ENCODE measurements at regions not wholly inside any gene's neighbourhood (a gene's known extent, or its start where the extent isn't known, plus 50 kb on each side); places are given as distances from the start of the nearest gene placed in this dataset.
A peak's percentile ranks its signal among the peaks of the same experiment; 100 is the strongest.

GRCh38 chr22:48578138-48579042 lies 1249.3 kb downstream of the BRD1 start:
- WGBS (ENCODE audit: insufficient coverage): 86% methylated on average over 24 of the region's 24 CpGs
- no peaks in the 10 kb centered on the region for H3K4me1 Mint-ChIP-seq
- no peaks in the 10 kb centered on the region for H3K4me1 ChIP-seq (ENCODE audit: control insufficient read depth, insufficient read depth, low read length)
- peaks cover 3% of the 10 kb centered on the region for H3K27me3 ChIP-seq (ENCODE audit: control insufficient read depth, insufficient read depth, low read length)
- no peaks in the 10 kb centered on the region for H3K36me3 ChIP-seq (ENCODE audit: control insufficient read depth, insufficient read depth, low read length)
- no peak for ATAC-seq
- no peak for DNase-seq
- intact Hi-C loops (cut with micrococcal nuclease): no loop called here
- no peak overlapping the region for H3K4me3 ChIP-seq (ENCODE audit: low read length)
- H3K27me3 Mint-ChIP-seq (ENCODE audit: low read depth in 2 of 2): peaks cover 23 to 28% of the 10 kb centered on the region in 2 donors
- no peak for TF ChIP-seq CTCF (IDR thresholded peaks at IDR 0.05)
- no peak overlapping the region for H3K27ac Mint-ChIP-seq
- no peaks in the 10 kb centered on the region for H3K36me3 Mint-ChIP-seq
- H3K9me3 ChIP-seq (ENCODE audit: control insufficient read depth, insufficient read depth, low read length): no peaks in the 10 kb centered on the region
- H3K9me3 Mint-ChIP-seq: no peaks in the 10 kb centered on the region
- H3K27ac ChIP-seq (ENCODE audit: low read length): no peak overlapping the region
- peak overlapping the region; percentile 65 for H3K4me3 Mint-ChIP-seq

- peak overlapping the region; percentile 65 for H3K4me3 Mint-ChIP-seq
- Histone ChIP-seq H3K36me3 (ENCODE audit: control insufficient read depth, insufficient read depth, low read length) (no peaks in the 10 kb centered on the region), H3K4me1 (ENCODE audit: control insufficient read depth, insufficient read depth, low read length) (no peaks in the 10 kb centered on the region), H3K4me3 (ENCODE audit: low read length) (no peak overlapping the region), H3K27ac (ENCODE audit: low read length) (no peak overlapping the region), H3K9me3 (ENCODE audit: control insufficient read depth, insufficient read depth, low read length) (no peaks in the 10 kb centered on the region), H3K27me3 (ENCODE audit: control insufficient read depth, insufficient read depth, low read length) (peaks cover 3% of the 10 kb centered on the region)
- 87% methylated on average over 8 of the region's 8 CpGs for WGBS (ENCODE audit: insufficient coverage)
- TF ChIP-seq CTCF (IDR thresholded peaks at IDR 0.05): no peak
- H3K27ac Mint-ChIP-seq: no peak overlapping the region
- H3K4me1 Mint-ChIP-seq: no peaks in the 10 kb centered on the region
- peaks cover under 1% of the 10 kb centered on the region for H3K36me3 Mint-ChIP-seq
- DNase-seq (no peak), ATAC-seq (no peak)
- intact Hi-C loops (cut with micrococcal nuclease): no loop called here
- H3K27me3 Mint-ChIP-seq (ENCODE audit: low read depth in 2 of 2): peaks cover 25 to 32% of the 10 kb centered on the region in 2 donors
- H3K9me3 Mint-ChIP-seq: no peaks in the 10 kb centered on the region
These were observed 1250.0 kb downstream of the BRD1 start for GRCh38 chr22:48577691-48578090.

GRCh38 chr22:48577014-48577690 lies 1250.5 kb downstream of the BRD1 start:
- Histone ChIP-seq H3K9me3 (ENCODE audit: control insufficient read depth, insufficient read depth, low read length) (no peaks in the 10 kb centered on the region), H3K27ac (ENCODE audit: low read length) (no peak overlapping the region), H3K36me3 (ENCODE audit: control insufficient read depth, insufficient read depth, low read length) (no peaks in the 10 kb centered on the region), H3K4me3 (ENCODE audit: low read length) (no peak overlapping the region), H3K27me3 (ENCODE audit: control insufficient read depth, insufficient read depth, low read length) (peaks cover 3% of the 10 kb centered on the region), H3K4me1 (ENCODE audit: control insufficient read depth, insufficient read depth, low read length) (no peaks in the 10 kb centered on the region)
- Mint-ChIP-seq H3K4me1 (no peaks in the 10 kb centered on the region), H3K9me3 (no peaks in the 10 kb centered on the region), H3K4me3 (no peak overlapping the region), H3K27me3 (ENCODE audit: low read depth in 2 of 2) (peaks cover 28 to 37% of the 10 kb centered on the region in 2 donors), H3K27ac (no peak overlapping the region), H3K36me3 (peaks cover 6% of the 10 kb centered on the region)
- WGBS (ENCODE audit: insufficient coverage): 57% methylated on average over 29 of the region's 29 CpGs
- TF ChIP-seq CTCF (IDR thresholded peaks at IDR 0.05): no peak
- no peak for DNase-seq
- intact Hi-C loops (cut with micrococcal nuclease): no loop called here
- no peak for ATAC-seq
